ENCODE measurements at regions not wholly inside any gene's neighbourhood (a gene's known extent, or its start where the extent isn't known, plus 50 kb on each side); places are given as distances from the start of the nearest gene placed in this dataset.
"Not testable (repeated sequence)": the region's sequence is repeated elsewhere in the genome, so short reads cannot be mapped to it uniquely, and the experiment has no call there.

GRCh38 chr2:111373060-111373459, 252.3 kb downstream of the BCL2L11 start:
- DNase-seq: not testable (repeated sequence)

DNA sequence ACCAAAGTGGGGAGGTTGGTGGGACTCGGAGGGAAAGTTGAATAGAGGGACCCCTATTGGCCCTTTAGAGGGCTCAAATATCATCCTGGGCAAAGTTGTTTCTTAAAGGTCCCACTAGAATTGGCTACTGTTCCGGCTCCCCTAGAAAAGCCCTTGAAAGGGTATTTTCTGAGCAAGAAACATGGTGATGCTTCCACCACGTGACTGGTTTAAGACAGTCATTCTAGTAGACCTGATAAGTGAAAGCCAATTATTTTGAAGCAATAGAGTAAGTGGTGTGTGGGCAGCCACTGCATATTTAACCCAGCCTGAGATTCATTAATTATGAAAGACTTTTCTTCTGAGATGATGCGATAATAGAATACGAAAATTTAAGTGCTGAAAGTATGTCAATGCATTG, 253.3 kb downstream of the BCL2L11 start:
- not testable (repeated sequence) for DNase-seq

GRCh38 chr2:111374734-111375133, 254.0 kb downstream of the BCL2L11 start:
- DNase-seq: not testable (repeated sequence)

GRCh38 chr2:111375320-111375883, 254.7 kb downstream of the BCL2L11 start:
- not testable (repeated sequence) for DNase-seq

- not testable (repeated sequence) for DNase-seq
Observed at GRCh38 chr2:111376272-111376970, 255.7 kb downstream of the BCL2L11 start.

GRCh38 chr2:111376971-111377352, 256.2 kb downstream of the BCL2L11 start:
- DNase-seq: not testable (repeated sequence)

DNA sequence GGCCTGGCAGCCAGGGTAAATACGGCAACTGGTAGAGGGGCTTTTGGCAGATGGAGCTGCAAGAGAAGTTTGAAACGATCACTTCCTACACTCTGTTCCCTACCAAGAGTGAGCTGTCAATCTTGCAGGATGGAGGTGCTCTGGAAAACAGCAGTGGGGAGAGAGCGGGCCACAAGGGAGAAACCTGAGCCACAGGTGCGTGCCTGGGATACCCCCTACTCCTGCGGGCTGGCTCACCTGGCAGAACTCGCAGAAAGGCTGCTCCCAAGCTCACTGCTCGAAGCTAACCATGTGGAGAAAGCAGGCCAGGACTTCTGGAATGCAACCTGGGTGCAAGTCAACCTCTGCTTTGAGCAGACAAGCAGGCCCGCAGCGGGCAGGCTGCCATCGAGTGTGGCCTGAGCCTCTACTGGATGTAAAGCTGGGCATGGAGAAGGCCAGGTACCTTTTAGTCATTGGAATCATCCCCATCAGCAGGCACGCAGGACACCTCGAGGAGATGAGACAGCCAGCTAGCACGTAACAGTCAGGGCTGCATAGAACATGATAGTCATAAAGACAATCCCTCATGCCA, 256.8 kb downstream of the BCL2L11 start:
- DNase-seq: not testable (repeated sequence)

DNA sequence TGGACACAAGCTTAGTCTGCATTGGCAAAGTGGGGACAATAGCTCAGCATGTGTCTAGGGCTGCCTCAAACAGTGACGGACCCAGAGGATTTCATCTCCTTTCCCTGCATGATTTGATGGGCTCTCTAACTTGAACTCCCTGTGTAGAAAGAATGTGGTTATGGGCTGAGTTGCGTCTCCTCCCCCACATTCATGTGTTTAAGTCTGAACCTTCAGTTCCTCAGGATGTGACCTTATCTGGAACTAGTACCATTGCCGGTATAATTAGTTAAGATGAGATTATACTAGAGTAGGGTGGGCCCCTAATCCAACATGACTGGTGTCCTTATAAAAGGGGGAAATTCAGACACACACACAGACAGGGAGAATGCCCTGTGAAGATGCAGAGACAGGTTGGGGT, 257.6 kb downstream of the BCL2L11 start:
- DNase-seq: not testable (repeated sequence)

DNA sequence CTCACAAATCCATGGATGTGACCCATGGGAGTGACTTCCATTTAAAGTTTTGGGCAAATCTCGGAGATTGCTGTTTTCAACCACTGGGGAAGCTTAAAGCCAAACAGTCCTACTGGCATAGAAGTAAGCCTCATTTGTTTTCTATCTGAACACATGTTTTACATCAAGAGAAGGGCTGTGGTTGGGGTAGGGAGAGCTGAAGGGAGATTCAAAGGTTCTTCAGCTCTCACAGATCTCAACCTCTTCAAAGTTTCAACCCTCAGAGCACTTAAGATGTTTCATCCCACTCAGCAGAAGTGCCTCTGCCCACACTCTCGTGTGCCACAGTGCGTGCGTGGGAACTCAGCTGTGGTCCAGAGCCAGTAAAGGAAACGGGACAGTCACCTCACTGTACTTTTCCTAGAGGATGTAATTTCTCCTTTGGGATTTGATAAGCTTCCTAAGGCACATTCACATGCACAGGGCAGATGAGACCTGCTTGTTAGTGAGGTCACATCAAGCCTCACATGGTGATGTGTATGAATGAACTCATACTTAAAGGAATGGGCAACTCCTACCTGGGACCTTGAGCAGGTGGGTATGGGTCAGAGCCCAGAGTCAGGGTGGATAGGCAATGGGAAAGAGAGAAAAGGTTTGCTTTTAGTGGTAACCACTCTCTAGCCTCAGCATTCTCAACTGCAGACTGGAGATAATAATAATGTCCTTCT, 260.2 kb downstream of the BCL2L11 start:
- DNase-seq: peak; percentile 35 to 38

- DNase-seq: not testable (repeated sequence)
Observed at GRCh38 chr2:111381530-111382306, 261.0 kb downstream of the BCL2L11 start.

- not testable (repeated sequence) for DNase-seq
Observed at GRCh38 chr2:111382507-111382906, 261.8 kb downstream of the BCL2L11 start.

- not testable (repeated sequence) for DNase-seq
Observed at GRCh38 chr2:111383311-111383710, 262.6 kb downstream of the BCL2L11 start.

DNA sequence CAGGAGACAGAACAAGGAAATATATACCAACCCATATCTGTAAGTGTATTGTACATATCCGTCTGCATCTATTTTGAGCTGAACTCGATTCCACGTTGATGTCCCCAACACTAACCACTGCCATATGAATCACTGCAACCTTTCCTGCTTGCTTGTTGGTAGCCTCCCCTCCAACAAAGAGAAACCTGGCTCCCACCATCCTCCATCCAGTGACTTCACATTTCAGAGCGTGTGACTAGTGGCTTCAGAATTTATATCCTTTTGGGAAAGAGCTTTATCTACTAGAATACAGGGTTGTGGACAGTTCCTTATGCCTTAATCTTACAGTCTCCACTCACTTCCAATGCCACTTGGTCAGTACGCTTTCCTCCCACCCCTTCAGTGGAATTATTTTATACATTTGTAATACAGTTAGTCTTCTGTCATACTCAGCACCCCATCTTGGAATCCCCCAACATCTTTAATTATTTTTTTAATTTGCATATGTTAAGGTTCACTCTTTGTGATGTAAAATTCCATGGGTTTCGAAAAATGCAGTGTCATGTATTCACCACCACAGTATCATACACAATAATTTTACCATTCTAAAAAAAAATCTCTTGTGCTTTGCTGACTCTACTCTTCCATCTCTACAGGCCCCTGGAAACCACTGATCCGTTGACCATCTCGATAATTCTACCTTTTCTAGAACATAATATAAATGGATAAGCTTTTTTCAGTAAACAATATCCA, 264.7 kb downstream of the BCL2L11 start:
- not testable (repeated sequence) for DNase-seq

- DNase-seq: not testable (repeated sequence)
Observed at GRCh38 chr2:111390605-111391004, 269.9 kb downstream of the BCL2L11 start.

DNA sequence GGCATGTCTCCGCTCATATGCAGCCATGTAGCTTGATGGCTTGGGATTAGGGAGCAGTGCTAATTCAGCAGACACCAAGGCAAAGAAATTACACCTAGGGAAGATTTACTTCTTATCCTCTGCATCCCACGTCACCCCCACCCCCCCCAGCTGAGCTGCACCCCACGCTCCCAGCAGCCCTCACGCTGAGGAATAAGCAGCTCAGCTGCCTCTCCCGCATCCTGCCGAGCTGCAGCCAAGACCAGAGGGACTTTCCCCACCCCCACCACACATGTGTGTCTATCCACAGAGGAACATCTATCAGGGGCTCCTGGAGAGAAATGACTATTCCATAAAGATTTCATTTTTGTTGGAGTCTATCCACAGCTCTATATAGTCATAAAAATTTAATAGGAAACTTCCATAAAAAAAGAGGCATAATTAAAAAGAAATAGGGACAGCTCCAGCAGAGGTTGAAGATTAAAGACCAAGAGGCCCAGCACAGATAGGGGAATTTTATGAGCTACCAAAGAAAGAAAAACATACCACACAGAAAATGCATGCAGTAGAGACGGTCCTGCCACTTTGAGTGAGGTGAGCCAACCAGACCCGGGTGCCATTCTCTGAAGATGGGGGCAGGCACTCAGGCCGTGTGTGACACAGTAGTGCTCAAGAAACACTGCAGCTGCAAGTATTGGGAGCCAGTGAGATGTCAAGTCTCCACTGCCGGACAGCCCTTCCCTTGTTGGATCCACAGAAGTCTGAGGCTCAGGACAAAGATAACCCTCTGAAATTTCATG, 274.8 kb downstream of the BCL2L11 start:
- peak; percentile 61 to 66 for DNase-seq

- not testable (repeated sequence) for DNase-seq
Observed at GRCh38 chr2:111400598-111401253, 280.0 kb downstream of the BCL2L11 start.

DNA sequence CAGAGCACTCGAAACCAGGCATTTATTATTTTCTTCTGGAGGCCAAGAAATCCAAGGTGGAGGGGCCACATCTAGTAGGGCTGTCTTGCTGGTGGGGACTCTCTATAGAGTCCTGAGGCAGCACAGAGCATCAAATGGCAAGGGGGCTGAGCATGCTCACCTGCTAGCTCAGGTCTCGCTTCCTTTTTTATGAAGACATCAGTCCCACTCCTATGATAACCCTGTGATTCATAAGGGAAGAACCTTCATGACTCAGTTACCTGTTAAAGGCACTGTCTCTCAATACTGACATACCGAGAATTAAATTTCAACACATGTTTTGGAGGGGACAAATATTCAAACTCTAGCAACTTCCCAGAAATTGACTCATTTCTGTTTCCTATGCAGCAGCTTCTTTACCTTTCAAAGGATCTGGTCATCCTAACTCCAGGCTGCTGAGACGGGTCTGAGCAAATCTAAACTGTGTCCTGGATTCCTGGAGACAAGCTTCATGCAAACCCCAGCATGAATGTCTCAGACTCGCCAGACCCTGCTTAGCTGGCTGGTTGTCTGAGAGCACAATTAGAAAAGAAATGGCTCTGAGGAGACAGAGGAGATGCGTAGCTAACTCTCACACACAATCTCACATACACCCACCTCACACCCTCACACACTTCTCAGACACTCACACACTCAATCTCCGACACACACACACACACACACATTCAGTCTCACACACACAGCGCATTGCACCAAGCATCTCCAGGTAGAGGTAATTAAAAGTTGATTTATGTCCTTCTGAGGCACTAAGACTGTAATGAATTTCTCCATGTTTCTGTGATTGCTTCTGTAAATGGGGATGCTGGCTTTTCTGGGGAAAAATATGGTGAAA, 280.8 kb downstream of the BCL2L11 start:
- not testable (repeated sequence) for DNase-seq

GRCh38 chr2:111402450-111402849, 281.7 kb downstream of the BCL2L11 start:
- DNase-seq: not testable (repeated sequence)

GRCh38 chr2:111403287-111403686, 282.6 kb downstream of the BCL2L11 start:
- not testable (repeated sequence) for DNase-seq

Measured in activated T-cell treated with anti-CD3 and anti-CD28 coated beads, Interleukin-2, amount 50 U/mL, for 48 hours (primary cell).